Hepatocyte (in vitro differentiated cells): ENCODE measurements at regions not wholly inside any gene's neighbourhood (a gene's known extent, or its start where the extent isn't known, plus 50 kb on each side); places are given as distances from the start of the nearest gene placed in this dataset.

Experiments used
- CTCF ChIP-seq: fragments of 200-600 bp; sonication (generic); IDR thresholded peaks from 2 replicates; pipeline ENCODE4 v1.5.1; 2016; ENCODE audit warnings: antibody characterized with exemption, mild to moderate bottlenecking; ENCODE audit not compliant: poor library complexity
- EZH2 ChIP-seq: fragments of 200-600 bp; sonication (generic); IDR thresholded peaks from 2 replicates; pipeline ENCODE4 v1.6.1; 2016; ENCODE audit warnings: antibody characterized with exemption, mild to moderate bottlenecking, borderline replicate concordance
- EZH2phosphoT487 ChIP-seq: fragments of 200-600 bp; sonication (generic); IDR thresholded peaks from one replicate; pipeline ENCODE4 v1.6.1; 2018; ENCODE audit warnings: antibody characterized with exemption, mild to moderate bottlenecking, low read depth, moderate library complexity; ENCODE audit not compliant: unreplicated experiment, severe bottlenecking

GRCh38 chr10:94213001-94213530, 149.7 kb downstream of the NOC3L start:
- TF ChIP-seq CTCF = no peak
- TF ChIP-seq EZH2 = no peak
- TF ChIP-seq EZH2phosphoT487 = no peak
